ENCODE measurements at regions not wholly inside any gene's neighbourhood (a gene's known extent, or its start where the extent isn't known, plus 50 kb on each side); places are given as distances from the start of the nearest gene placed in this dataset.

DNA sequence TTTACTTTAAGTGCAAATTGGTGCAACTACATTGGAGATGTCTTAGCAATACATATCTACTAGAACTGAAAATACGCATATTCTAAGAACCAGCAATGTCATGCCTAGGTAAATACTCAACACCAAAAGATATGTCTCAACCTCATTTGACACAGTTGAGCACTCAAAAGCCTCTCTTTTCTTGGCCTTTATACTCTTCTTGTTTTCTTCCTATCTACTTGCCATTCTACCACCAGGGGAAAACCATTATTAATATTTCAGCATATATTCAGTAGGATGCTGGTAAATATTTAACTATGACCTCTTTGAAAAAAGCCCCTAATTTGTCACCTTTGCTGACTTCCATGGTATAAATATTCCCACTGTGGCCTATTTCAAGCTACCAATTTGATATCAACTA lies 443.8 kb downstream of the LRRC70 start:
- TF ChIP-seq POLR2A (IDR thresholded peaks at IDR 0.05) = no peak
- TF ChIP-seq, protein P1, sequence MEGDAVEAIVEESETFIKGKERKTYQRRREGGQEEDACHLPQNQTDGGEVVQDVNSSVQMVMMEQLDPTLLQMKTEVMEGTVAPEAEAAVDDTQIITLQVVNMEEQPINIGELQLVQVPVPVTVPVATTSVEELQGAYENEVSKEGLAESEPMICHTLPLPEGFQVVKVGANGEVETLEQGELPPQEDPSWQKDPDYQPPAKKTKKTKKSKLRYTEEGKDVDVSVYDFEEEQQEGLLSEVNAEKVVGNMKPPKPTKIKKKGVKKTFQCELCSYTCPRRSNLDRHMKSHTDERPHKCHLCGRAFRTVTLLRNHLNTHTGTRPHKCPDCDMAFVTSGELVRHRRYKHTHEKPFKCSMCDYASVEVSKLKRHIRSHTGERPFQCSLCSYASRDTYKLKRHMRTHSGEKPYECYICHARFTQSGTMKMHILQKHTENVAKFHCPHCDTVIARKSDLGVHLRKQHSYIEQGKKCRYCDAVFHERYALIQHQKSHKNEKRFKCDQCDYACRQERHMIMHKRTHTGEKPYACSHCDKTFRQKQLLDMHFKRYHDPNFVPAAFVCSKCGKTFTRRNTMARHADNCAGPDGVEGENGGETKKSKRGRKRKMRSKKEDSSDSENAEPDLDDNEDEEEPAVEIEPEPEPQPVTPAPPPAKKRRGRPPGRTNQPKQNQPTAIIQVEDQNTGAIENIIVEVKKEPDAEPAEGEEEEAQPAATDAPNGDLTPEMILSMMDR (IDR thresholded peaks at IDR 0.05) = no peak
